ENCODE measurements at regions not wholly inside any gene's neighbourhood (a gene's known extent, or its start where the extent isn't known, plus 50 kb on each side); places are given as distances from the start of the nearest gene placed in this dataset.

GRCh38 chr6:23265270-23265669, 695.9 kb downstream of the HDGFL1 start:
- no peak for DNase-seq
- TF ChIP-seq POLR2AphosphoS5 (IDR thresholded peaks at IDR 0.05) (no peak), EP300 (IDR thresholded peaks at IDR 0.05; ENCODE audit: low read depth) (no peak)
- intact Hi-C loops (cut with DNase I; ENCODE audit: low total_unique reads) (no loop called here), in situ Hi-C loops (cut with MboI; ENCODE audit: low pct_ligation_motif_present in 1 of 4, low pct_unique_long_range_greater_than_20kb in 1 of 4, low sequenced_read_pairs in 3 of 4) (no loop called here)
- Histone ChIP-seq H3K9me3 (peaks cover 0 to 1% of the 10 kb centered on the region in 2 donors), H3K27me3 (no peaks in the 10 kb centered on the region), H3K4me3 (no peak overlapping the region), H3K27ac (no peak overlapping the region), H3K4me1 (no peaks in the 10 kb centered on the region), H3K36me3 (no peaks in the 10 kb centered on the region)
- WGBS, 2 donors (ENCODE audit: low coverage in 1 of 2) = 85 to 88% methylated on average over 4 to 7 of the region's 7 CpGs

GRCh38 chr6:23266536-23266935, 697.2 kb downstream of the HDGFL1 start:
- TF ChIP-seq POLR2AphosphoS5 (IDR thresholded peaks at IDR 0.05) (no peak), POLR2A (IDR thresholded peaks at IDR 0.05) (no peak), CTCF (IDR thresholded peaks at IDR 0.05) (no peak)
- 81 to 85% methylated on average over 7 of the region's 7 CpGs for WGBS, 2 donors (ENCODE audit: low coverage in 1 of 2)
- no peak for DNase-seq
- Histone ChIP-seq H3K4me3 (no peak overlapping the region), H3K27ac (no peak overlapping the region), H3K4me1 (no peaks in the 10 kb centered on the region), H3K27me3 (no peaks in the 10 kb centered on the region), H3K9me3 (no peaks in the 10 kb centered on the region), H3K36me3 (no peaks in the 10 kb centered on the region)
- intact Hi-C loops (cut with DNase I; ENCODE audit: low total_unique reads) (no loop called here), in situ Hi-C loops (cut with MboI; ENCODE audit: low pct_ligation_motif_present in 1 of 4, low pct_unique_long_range_greater_than_20kb in 1 of 4, low sequenced_read_pairs in 3 of 4) (no loop called here)

GRCh38 chr6:23267651-23268050, 698.3 kb downstream of the HDGFL1 start:
- intact Hi-C loops (cut with DNase I; ENCODE audit: low total_unique reads) (no loop called here), in situ Hi-C loops (cut with MboI; ENCODE audit: low pct_ligation_motif_present in 1 of 4, low pct_unique_long_range_greater_than_20kb in 1 of 4, low sequenced_read_pairs in 3 of 4) (no loop called here)
- 60 to 76% methylated on average over 2 of the region's 2 CpGs for WGBS, 2 donors (ENCODE audit: low coverage in 1 of 2)

GRCh38 chr6:23268348-23268747, 699.0 kb downstream of the HDGFL1 start:
- intact Hi-C loops (cut with DNase I; ENCODE audit: low total_unique reads) (no loop called here), in situ Hi-C loops (cut with MboI; ENCODE audit: low pct_ligation_motif_present in 1 of 4, low pct_unique_long_range_greater_than_20kb in 1 of 4, low sequenced_read_pairs in 3 of 4) (no loop called here)
- Histone ChIP-seq H3K27me3 (no peaks in the 10 kb centered on the region), H3K4me1 (no peaks in the 10 kb centered on the region), H3K9me3 (no peaks in the 10 kb centered on the region), H3K4me3 (no peak overlapping the region), H3K36me3 (no peaks in the 10 kb centered on the region), H3K27ac (no peak overlapping the region)
- no peak for TF ChIP-seq POLR2A (IDR thresholded peaks at IDR 0.05)
- no peak for TF ChIP-seq POLR2AphosphoS5 (IDR thresholded peaks at IDR 0.05)
- 80 to 91% methylated on average over 1 to 4 of the region's 4 CpGs for WGBS, 2 donors (ENCODE audit: low coverage in 1 of 2)
- DNase-seq = no peak

More at GRCh38 chr6:23267651-23268050, 698.3 kb downstream of the HDGFL1 start:
- Histone ChIP-seq H3K4me3 (no peak overlapping the region), H3K9me3 (no peaks in the 10 kb centered on the region), H3K27me3 (no peaks in the 10 kb centered on the region), H3K36me3 (no peaks in the 10 kb centered on the region), H3K27ac (no peak overlapping the region), H3K4me1 (no peaks in the 10 kb centered on the region)
- TF ChIP-seq POLR2AphosphoS5 (IDR thresholded peaks at IDR 0.05) (no peak), POLR2A (IDR thresholded peaks at IDR 0.05) (no peak), CTCF (IDR thresholded peaks at IDR 0.05) (no peak), EP300 (IDR thresholded peaks at IDR 0.05; ENCODE audit: low read depth) (no peak)
- DNase-seq = no peak

- Histone ChIP-seq H3K4me3 (no peak overlapping the region), H3K9me3 (no peaks in the 10 kb centered on the region), H3K27ac (no peak overlapping the region), H3K27me3 (no peaks in the 10 kb centered on the region), H3K36me3 (no peaks in the 10 kb centered on the region), H3K4me1 (no peaks in the 10 kb centered on the region)
- intact Hi-C loops (cut with DNase I; ENCODE audit: low total_unique reads) = no loop called here
- in situ Hi-C loops (cut with MboI; ENCODE audit: low pct_ligation_motif_present in 1 of 4, low pct_unique_long_range_greater_than_20kb in 1 of 4, low sequenced_read_pairs in 3 of 4) = no loop called here
- TF ChIP-seq POLR2A (IDR thresholded peaks at IDR 0.05) (no peak), POLR2AphosphoS5 (IDR thresholded peaks at IDR 0.05) (no peak), EP300 (IDR thresholded peaks at IDR 0.05; ENCODE audit: low read depth) (no peak), CTCF (IDR thresholded peaks at IDR 0.05) (no peak)
- 84 to 90% methylated on average over 3 of the region's 3 CpGs for WGBS, 2 donors (ENCODE audit: low coverage in 1 of 2)
- no peak for DNase-seq
Measured at GRCh38 chr6:23269436-23269835, 700.1 kb downstream of the HDGFL1 start.

Measured in transverse colon (tissue), 4 donors.